ENCODE measurements at regions not wholly inside any gene's neighbourhood (a gene's known extent, or its start where the extent isn't known, plus 50 kb on each side); places are given as distances from the start of the nearest gene placed in this dataset.

DNA sequence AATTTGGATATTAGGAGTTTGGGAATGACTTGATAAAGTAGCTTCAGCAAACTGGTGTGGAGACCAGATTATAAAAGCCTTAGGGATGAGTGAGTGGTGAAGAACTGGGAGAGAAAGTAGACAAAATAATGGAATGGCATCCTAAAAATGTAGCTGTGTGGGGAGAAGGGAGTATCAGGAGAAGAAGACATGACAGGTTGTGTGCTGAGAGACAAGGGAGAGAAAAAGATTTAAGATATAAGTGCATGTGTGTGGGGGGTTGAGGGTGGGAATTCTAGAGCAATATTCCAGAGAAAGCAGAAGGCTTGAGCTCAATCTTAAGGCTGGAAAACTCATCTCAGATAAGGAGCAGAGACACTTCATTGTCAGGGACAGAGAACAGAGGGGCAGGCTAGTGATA, 159.5 kb downstream of the HNMT start:
- TF ChIP-seq CTCF (IDR thresholded peaks at IDR 0.05) (no peak), POLR2A (IDR thresholded peaks at IDR 0.05) (no peak), EP300 (IDR thresholded peaks at IDR 0.05; ENCODE audit: low read depth) (no peak), POLR2AphosphoS5 (IDR thresholded peaks at IDR 0.05) (no peak)

All from transverse colon (tissue), 4 donors.